GM20000 (cell line): ENCODE measurements at regions not wholly inside any gene's neighbourhood (a gene's known extent, or its start where the extent isn't known, plus 50 kb on each side); places are given as distances from the start of the nearest gene placed in this dataset.

Experiments used
- DNase-seq: peaks from one replicate; pipeline ENCODE4 v3.0.0; 2012; ENCODE audit warnings: low spot score
- CTCF ChIP-seq: IDR thresholded peaks from 2 replicates; pipeline ENCODE4 v1.5.1; 2012; ENCODE audit warnings: mild to moderate bottlenecking, control low read depth; ENCODE audit errors: extremely low read depth, missing control alignments

- no peak for DNase-seq
- TF ChIP-seq CTCF = no peak
These were observed 153.9 kb upstream of the MEF2C start for GRCh38 chr5:89036704-89037489.

GRCh38 chr5:89036166-89036565 lies 153.2 kb upstream of the MEF2C start:
- DNase-seq = no peak
- TF ChIP-seq CTCF = no peak

GRCh38 chr5:89034588-89034987 lies 151.6 kb upstream of the MEF2C start:
- DNase-seq = peak; percentile 10
- no peak for TF ChIP-seq CTCF

DNA sequence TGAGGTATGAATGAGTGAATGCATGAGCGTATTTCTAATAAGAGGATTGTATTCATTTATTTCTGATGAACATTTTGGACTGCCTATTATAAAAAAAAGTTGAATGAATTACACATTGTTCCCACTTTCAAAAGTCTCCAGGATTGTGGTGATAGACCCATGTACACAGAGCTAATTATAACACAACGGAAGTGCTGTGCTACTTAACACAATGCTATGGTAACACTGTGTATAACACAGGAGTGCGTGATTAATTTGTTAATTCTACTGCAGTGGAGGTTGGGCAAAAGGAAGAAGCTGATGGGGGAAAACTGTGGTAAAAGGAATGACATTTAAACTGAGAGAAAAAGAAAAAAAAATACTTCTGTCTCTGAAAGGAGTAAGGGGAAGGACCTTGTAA lies 147.8 kb upstream of the MEF2C start:
- no peak for TF ChIP-seq CTCF
- no peak for DNase-seq

DNA sequence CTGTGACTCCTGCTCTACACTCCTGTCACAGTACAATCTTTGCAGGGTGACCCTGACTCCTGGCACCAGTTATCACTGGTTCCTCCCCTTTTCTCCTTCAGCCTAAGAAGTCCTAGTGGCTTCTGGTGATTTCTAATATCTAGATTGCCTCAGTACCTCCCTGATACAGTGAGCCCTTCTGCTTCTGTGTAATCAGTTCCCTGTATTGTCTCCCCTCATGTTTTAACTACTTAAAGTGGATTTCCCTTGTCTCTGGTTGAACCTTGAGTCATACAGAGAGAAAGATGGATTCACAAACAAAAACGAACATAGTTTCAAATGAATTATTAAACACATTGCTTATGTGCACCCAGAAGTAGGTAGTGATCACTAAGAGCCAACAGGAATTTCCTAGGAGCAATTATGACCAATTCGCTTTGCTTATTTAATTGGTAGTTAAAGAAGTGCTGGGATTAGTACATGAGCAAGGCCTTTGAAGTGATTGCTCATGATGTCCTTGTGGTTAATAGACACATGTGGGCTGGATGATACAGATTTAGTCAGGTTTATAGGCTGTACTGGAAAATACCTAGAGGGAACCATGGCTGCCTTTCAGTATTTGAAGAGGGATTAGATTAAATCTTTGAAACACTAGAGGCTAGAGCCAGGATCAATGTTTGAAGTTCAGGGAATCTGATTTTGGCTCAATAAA lies 145.8 kb upstream of the MEF2C start:
- no peak for TF ChIP-seq CTCF
- DNase-seq = no peak

DNA sequence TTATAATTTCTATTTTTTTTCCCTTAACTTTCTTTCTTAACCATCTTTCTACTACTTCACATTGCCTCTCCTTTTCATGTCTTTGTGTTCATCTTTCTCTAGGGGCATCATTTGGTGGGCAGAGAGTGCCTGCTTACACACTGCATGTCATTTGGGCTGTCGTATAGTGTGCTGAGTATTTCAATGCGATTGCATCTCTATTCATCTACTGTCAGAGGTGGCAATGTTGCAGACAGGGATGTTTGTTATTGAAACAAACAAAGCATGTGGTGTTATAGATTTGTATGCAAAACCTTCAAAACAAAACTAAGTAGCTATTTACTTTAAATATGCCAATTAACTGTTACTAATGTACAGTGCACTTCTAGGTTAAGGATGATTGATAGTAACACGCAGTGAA lies 141.1 kb upstream of the MEF2C start:
- TF ChIP-seq CTCF = no peak
- DNase-seq = no peak

DNA sequence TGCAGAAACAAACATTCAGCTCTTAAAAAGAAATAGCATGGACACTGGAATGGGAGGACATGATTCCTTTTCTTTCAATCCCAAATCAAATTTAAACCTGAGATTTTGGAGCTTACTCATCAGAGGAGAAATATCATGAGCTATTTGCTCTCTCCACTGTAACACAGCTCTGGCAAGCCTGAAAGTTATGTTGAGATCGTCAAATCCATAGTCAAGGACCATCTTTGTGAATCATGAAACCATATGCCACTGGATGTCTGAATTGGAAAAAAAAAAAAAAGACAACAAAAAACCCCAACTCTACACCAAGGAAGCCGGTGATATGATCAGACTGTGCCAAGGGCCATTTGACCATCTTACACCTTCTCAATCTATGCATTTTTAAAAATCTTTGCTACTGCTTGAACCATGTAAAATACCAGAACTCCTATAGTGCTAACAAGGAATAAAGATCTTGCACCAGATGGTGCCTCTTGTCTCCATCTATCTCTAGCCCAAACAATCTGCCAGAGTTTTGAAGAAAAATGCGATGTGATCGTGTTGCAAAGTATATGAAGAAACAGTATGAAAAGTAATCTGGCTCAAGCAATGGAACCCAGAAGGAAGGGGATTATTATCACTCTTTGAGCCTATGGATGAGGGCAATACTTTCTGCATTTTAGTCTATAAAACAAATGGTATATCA lies 138.1 kb upstream of the MEF2C start:
- DNase-seq = no peak
- TF ChIP-seq CTCF = no peak
